ENCODE measurements at regions not wholly inside any gene's neighbourhood (a gene's known extent, or its start where the extent isn't known, plus 50 kb on each side); places are given as distances from the start of the nearest gene placed in this dataset.

GRCh38 chr2:126307740-126308139 lies 348.2 kb upstream of the GYPC start:
- no peak overlapping the region for H2AFZ ChIP-seq
- no peaks in the 10 kb centered on the region; the same call in 1 of the 2 replicates for H3K36me3 ChIP-seq (ENCODE audit: insufficient read depth)
- no peak overlapping the region for H3K27ac Mint-ChIP-seq

GRCh38 chr2:126309185-126309584 lies 346.8 kb upstream of the GYPC start:
- H3K4me1 Mint-ChIP-seq: peaks cover 28% of the 10 kb centered on the region
- H2AFZ ChIP-seq: no peak overlapping the region
- no peak for DNase-seq (ENCODE audit: low spot score)
- H3K27me3 Mint-ChIP-seq (ENCODE audit: insufficient read depth, low read depth, poor library complexity): peaks cover 3% of the 10 kb centered on the region
- H3K4me2 ChIP-seq: no peak overlapping the region
- H3K79me2 ChIP-seq (replicated peaks; ENCODE audit: insufficient read depth): no peaks in the 10 kb centered on the region
- H4K20me1 ChIP-seq (replicated peaks; ENCODE audit: insufficient read depth): no peaks in the 10 kb centered on the region
- H3K27me3 ChIP-seq (ENCODE audit: insufficient read depth): no peaks in the 10 kb centered on the region
- H3K9me2 ChIP-seq (ENCODE audit: insufficient read depth): no peaks in the 10 kb centered on the region
- ATAC-seq: no peak
- H3K9me3 Mint-ChIP-seq: no peaks in the 10 kb centered on the region
- H3K4me1 ChIP-seq (ENCODE audit: insufficient read depth): peaks cover 8% of the 10 kb centered on the region; the same call in 1 of the 2 replicates
- no peaks in the 10 kb centered on the region; the same call in 2 of the 3 replicates for H3K36me3 Mint-ChIP-seq (ENCODE audit: low read depth)
- no peak overlapping the region for H3K27ac ChIP-seq (ENCODE audit: low read depth)
- H3K4me3 Mint-ChIP-seq: no peak overlapping the region
- no peaks in the 10 kb centered on the region for H3F3A ChIP-seq (replicated peaks; ENCODE audit: low read depth)
- H3K4me3 ChIP-seq: no peak overlapping the region
- no peaks in the 10 kb centered on the region; the same call in 1 of the 2 replicates for H3K36me3 ChIP-seq (ENCODE audit: insufficient read depth)
- H3K27ac Mint-ChIP-seq: no peak overlapping the region
- TF ChIP-seq CREB1 (CRISPR knock-in tag; IDR thresholded peaks at IDR 0.05; ENCODE audit: low read depth) (no peak), JUNB (IDR thresholded peaks at IDR 0.05; ENCODE audit: unreplicated experiment) (no peak), POLR2AphosphoS5 (IDR thresholded peaks at IDR 0.05; ENCODE audit: low read depth) (no peak), EZH2 (IDR thresholded peaks at IDR 0.05; ENCODE audit: low read depth, unreplicated experiment) (no peak)
- TF ChIP-seq, protein P1, sequence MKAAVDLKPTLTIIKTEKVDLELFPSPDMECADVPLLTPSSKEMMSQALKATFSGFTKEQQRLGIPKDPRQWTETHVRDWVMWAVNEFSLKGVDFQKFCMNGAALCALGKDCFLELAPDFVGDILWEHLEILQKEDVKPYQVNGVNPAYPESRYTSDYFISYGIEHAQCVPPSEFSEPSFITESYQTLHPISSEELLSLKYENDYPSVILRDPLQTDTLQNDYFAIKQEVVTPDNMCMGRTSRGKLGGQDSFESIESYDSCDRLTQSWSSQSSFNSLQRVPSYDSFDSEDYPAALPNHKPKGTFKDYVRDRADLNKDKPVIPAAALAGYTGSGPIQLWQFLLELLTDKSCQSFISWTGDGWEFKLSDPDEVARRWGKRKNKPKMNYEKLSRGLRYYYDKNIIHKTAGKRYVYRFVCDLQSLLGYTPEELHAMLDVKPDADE (IDR thresholded peaks at IDR 0.05): no peak

More at GRCh38 chr2:126307740-126308139, 348.2 kb upstream of the GYPC start:
- Mint-ChIP-seq H3K36me3 (ENCODE audit: low read depth) (no peaks in the 10 kb centered on the region; the same call in 2 of the 3 replicates), H3K4me1 (peaks cover 29% of the 10 kb centered on the region), H3K27me3 (ENCODE audit: insufficient read depth, low read depth, poor library complexity) (peaks cover 4% of the 10 kb centered on the region), H3K9me3 (no peaks in the 10 kb centered on the region), H3K4me3 (peak overlapping the region; percentile 61; the same call in 2 of the 3 replicates)
- Histone ChIP-seq H3K4me3 (no peak overlapping the region), H3K27me3 (ENCODE audit: insufficient read depth) (no peaks in the 10 kb centered on the region), H4K20me1 (replicated peaks; ENCODE audit: insufficient read depth) (no peaks in the 10 kb centered on the region), H3K79me2 (replicated peaks; ENCODE audit: insufficient read depth) (no peaks in the 10 kb centered on the region), H3K9me2 (ENCODE audit: insufficient read depth) (no peaks in the 10 kb centered on the region), H3F3A (replicated peaks; ENCODE audit: low read depth) (no peaks in the 10 kb centered on the region), H3K27ac (ENCODE audit: low read depth) (no peak overlapping the region), H3K4me2 (no peak overlapping the region), H3K4me1 (ENCODE audit: insufficient read depth) (peaks cover 8% of the 10 kb centered on the region; the same call in 1 of the 2 replicates)
- TF ChIP-seq JUNB (IDR thresholded peaks at IDR 0.05; ENCODE audit: unreplicated experiment) (no peak), REST (IDR thresholded peaks at IDR 0.05; ENCODE audit: unreplicated experiment) (no peak), STAT1 (IDR thresholded peaks at IDR 0.05; ENCODE audit: unreplicated experiment) (no peak), POLR2AphosphoS5 (IDR thresholded peaks at IDR 0.05; ENCODE audit: low read depth) (no peak), NANOG (IDR thresholded peaks at IDR 0.05; ENCODE audit: borderline replicate concordance) (no peak), CREB1 (CRISPR knock-in tag; IDR thresholded peaks at IDR 0.05; ENCODE audit: low read depth) (no peak)
- DNase-seq (ENCODE audit: low spot score) (no peak), ATAC-seq (peak; percentile 50)
